ENCODE measurements at regions not wholly inside any gene's neighbourhood (a gene's known extent, or its start where the extent isn't known, plus 50 kb on each side); places are given as distances from the start of the nearest gene placed in this dataset.

- no peak for DNase-seq
Measured at GRCh38 chr2:120520454-120520853, 174.5 kb downstream of the INHBB start.

- DNase-seq: no peak
Measured at GRCh38 chr2:120520929-120521912, 175.3 kb downstream of the INHBB start.

- no peak for DNase-seq
Measured at GRCh38 chr2:120522151-120522751, 176.3 kb downstream of the INHBB start.

- DNase-seq: no peak
Measured at GRCh38 chr2:120523766-120524165, 177.8 kb downstream of the INHBB start.

GRCh38 chr2:120524174-120524573, 178.2 kb downstream of the INHBB start:
- no peak for DNase-seq

GRCh38 chr2:120525056-120526046, 179.4 kb downstream of the INHBB start:
- DNase-seq: no peak

- no peak for DNase-seq
Measured at GRCh38 chr2:120526047-120526562, 180.2 kb downstream of the INHBB start.

- DNase-seq: no peak
Measured at GRCh38 chr2:120526997-120527945, 181.3 kb downstream of the INHBB start.

GRCh38 chr2:120528051-120528692, 182.2 kb downstream of the INHBB start:
- DNase-seq: no peak

- no peak for DNase-seq
Measured at GRCh38 chr2:120528693-120529076, 182.7 kb downstream of the INHBB start.

- no peak for DNase-seq
Measured at GRCh38 chr2:120530781-120531180, 184.8 kb downstream of the INHBB start.

- DNase-seq: no peak
Measured at GRCh38 chr2:120531365-120531764, 185.4 kb downstream of the INHBB start.

- no peak for DNase-seq
Measured at GRCh38 chr2:120531863-120532600, 186.1 kb downstream of the INHBB start.

GRCh38 chr2:120533625-120534024, 187.7 kb downstream of the INHBB start:
- DNase-seq: no peak

GRCh38 chr2:120534457-120534856, 188.5 kb downstream of the INHBB start:
- DNase-seq: no peak

GRCh38 chr2:120535081-120535480, 189.1 kb downstream of the INHBB start:
- no peak for DNase-seq

- no peak for DNase-seq
Measured at GRCh38 chr2:120536141-120536540, 190.2 kb downstream of the INHBB start.

- no peak for DNase-seq
Measured at GRCh38 chr2:120538691-120539423, 192.9 kb downstream of the INHBB start.

GRCh38 chr2:120539424-120539936, 193.5 kb downstream of the INHBB start:
- DNase-seq: no peak

All from activated CD4-positive, alpha-beta T cell treated with anti-CD3 and anti-CD28 coated beads for 4 hours (primary cell).